H9 (cell line): ENCODE measurements at regions not wholly inside any gene's neighbourhood (a gene's known extent, or its start where the extent isn't known, plus 50 kb on each side); places are given as distances from the start of the nearest gene placed in this dataset.

Source experiments
- DNase-seq: peaks from one replicate; pipeline ENCODE4 v3.0.0-alpha.2; 2017
- H2AFZ ChIP-seq: one replicate; pipeline ENCODE4 v1.6.1; 2013; ENCODE audit warnings: mild to moderate bottlenecking, low read length, control low read depth, moderate library complexity
- H2AK5ac ChIP-seq: 2 replicates; pipeline ENCODE4 v1.6.1; 2013; ENCODE audit warnings: low read length, control low read depth, mixed read lengths; ENCODE audit not compliant: insufficient read length
- H2BK120ac ChIP-seq: one replicate; pipeline ENCODE4 v1.6.1; 2013; ENCODE audit warnings: low read depth, mild to moderate bottlenecking, low read length, control low read depth, inconsistent platforms; ENCODE audit not compliant: poor library complexity, severe bottlenecking
- H2BK12ac ChIP-seq: 2 replicates; pipeline ENCODE4 v1.6.1; 2013; ENCODE audit warnings: low read length, control low read depth, mixed read lengths, low read depth; ENCODE audit not compliant: insufficient read length
- H2BK15ac ChIP-seq: 2 replicates; pipeline ENCODE4 v1.6.1; 2013; ENCODE audit warnings: low read depth, low read length, control low read depth
- H2BK20ac ChIP-seq: one replicate; pipeline ENCODE4 v1.6.1; 2013; ENCODE audit warnings: low read depth, mild to moderate bottlenecking, low read length, control low read depth, inconsistent platforms; ENCODE audit not compliant: poor library complexity, severe bottlenecking
- H2BK5ac ChIP-seq: 2 replicates; pipeline ENCODE4 v1.6.1; 2013; ENCODE audit warnings: low read length, control low read depth, mixed read lengths; ENCODE audit not compliant: insufficient read length
- H3K14ac ChIP-seq: 2 replicates; pipeline ENCODE4 v1.6.1; 2013; ENCODE audit warnings: low read length, control low read depth; ENCODE audit not compliant: insufficient read depth
- H3K18ac ChIP-seq: 2 replicates; pipeline ENCODE4 v1.6.1; 2013; ENCODE audit warnings: low read depth, mild to moderate bottlenecking, mixed read lengths, low read length, control low read depth; ENCODE audit not compliant: insufficient read length
- H3K23ac ChIP-seq: 2 replicates; pipeline ENCODE4 v1.6.1; 2013; ENCODE audit warnings: low read length, control low read depth, mixed read lengths, low read depth; ENCODE audit not compliant: insufficient read length
- H3K23me2 ChIP-seq: 2 replicates; pipeline ENCODE4 v1.6.1; 2013; ENCODE audit warnings: low read depth, mild to moderate bottlenecking, mixed read lengths, low read length, control low read depth; ENCODE audit not compliant: insufficient read length, poor library complexity, severe bottlenecking
- H3K27ac ChIP-seq: 2 replicates; pipeline ENCODE4 v1.5.1; 2013; ENCODE audit warnings: low read length, control low read depth, mixed read lengths, low read depth; ENCODE audit not compliant: insufficient read length
- H3K27me3 ChIP-seq: 2 replicates; pipeline ENCODE4 v1.6.1; 2013; ENCODE audit warnings: low read length, control low read depth, inconsistent platforms; ENCODE audit not compliant: insufficient read depth
- H3K4ac ChIP-seq: 2 replicates; pipeline ENCODE4 v1.6.1; 2013; ENCODE audit warnings: low read depth, mild to moderate bottlenecking, control low read depth, inconsistent platforms, low read length, moderate library complexity
- H3K4me1 ChIP-seq: 2 replicates; pipeline ENCODE4 v1.6.1; 2013; ENCODE audit warnings: low read length, control low read depth, inconsistent platforms; ENCODE audit not compliant: insufficient read depth
- H3K4me2 ChIP-seq: 2 replicates; pipeline ENCODE4 v1.6.1; 2013; ENCODE audit warnings: low read length, control low read depth, mixed read lengths; ENCODE audit not compliant: insufficient read length, insufficient read depth
- H3K56ac ChIP-seq: 2 replicates; pipeline ENCODE4 v1.6.1; 2013; ENCODE audit warnings: low read depth, mild to moderate bottlenecking, mixed read lengths, low read length, control low read depth; ENCODE audit not compliant: insufficient read length
- H3K79me1 ChIP-seq: 2 replicates; pipeline ENCODE4 v1.6.1; 2013; ENCODE audit warnings: low read depth, mild to moderate bottlenecking, moderate library complexity, low read length, control low read depth, inconsistent platforms; ENCODE audit not compliant: insufficient read depth, poor library complexity, severe bottlenecking
- H3K79me2 ChIP-seq: 2 replicates; pipeline ENCODE4 v1.6.1; 2013; ENCODE audit warnings: low read length, control low read depth, inconsistent platforms; ENCODE audit not compliant: insufficient read depth
- H3K9ac ChIP-seq: 2 replicates; pipeline ENCODE4 v1.6.1; 2013; ENCODE audit warnings: low read length, control low read depth, mixed read lengths; ENCODE audit not compliant: insufficient read length; ENCODE audit errors: extremely low read depth
- H3K9me3 ChIP-seq: one replicate; pipeline ENCODE4 v1.6.1; 2013; ENCODE audit warnings: low read depth, low read length, inconsistent platforms; ENCODE audit not compliant: control insufficient read depth
- H3T11ph ChIP-seq: one replicate; pipeline ENCODE4 v1.6.1; 2013; ENCODE audit warnings: mild to moderate bottlenecking, low read length, control low read depth, inconsistent platforms
- H4K20me1 ChIP-seq: one replicate; pipeline ENCODE4 v1.6.1; 2013; ENCODE audit not compliant: control insufficient read depth, insufficient read length, insufficient read depth
- H4K5ac ChIP-seq: 2 replicates; pipeline ENCODE4 v1.6.1; 2013; ENCODE audit warnings: low read depth, mild to moderate bottlenecking, mixed read lengths, low read length, control low read depth; ENCODE audit not compliant: insufficient read length
- H4K8ac ChIP-seq: replicated peaks from 2 replicates; pipeline ENCODE4 v1.6.1; 2013; ENCODE audit warnings: low read length, control low read depth, mixed read lengths, low read depth; ENCODE audit not compliant: insufficient read length
- H4K91ac ChIP-seq: 2 replicates; pipeline ENCODE4 v1.6.1; 2013; ENCODE audit warnings: low read depth, mild to moderate bottlenecking, moderate library complexity, mixed read lengths, low read length, control low read depth; ENCODE audit not compliant: insufficient read length
- H3K27ac Mint-ChIP-seq, 3 experiments: 2 replicates in 2 of 3; 3 replicates in 1 of 3; pipeline ENCODE4 v1.8.0; 2020 to 2021; ENCODE audit warnings: mixed read lengths in 3 of 3, mild to moderate bottlenecking in 1 of 3, moderate library complexity in 1 of 3
- H3K27me3 Mint-ChIP-seq: 2 replicates; pipeline ENCODE4 v1.8.0; 2021; ENCODE audit warnings: low read depth, mild to moderate bottlenecking, moderate library complexity, mixed read lengths
- H3K36me3 Mint-ChIP-seq, 3 experiments: 2 replicates in 2 of 3; 3 replicates in 1 of 3; pipeline ENCODE4 v1.8.0; 2020 to 2021; ENCODE audit warnings: low read depth in 3 of 3, mixed read lengths in 3 of 3; ENCODE audit not compliant: insufficient read depth in 1 of 3
- H3K4me1 Mint-ChIP-seq, 2 experiments: 2 replicates each; pipeline ENCODE4 v1.8.0; 2020; ENCODE audit warnings: mixed read lengths in 2 of 2
- H3K4me3 Mint-ChIP-seq, 2 experiments: 2 replicates in 1 of 2; 3 replicates in 1 of 2; pipeline ENCODE4 v1.8.0; 2020 to 2021; ENCODE audit warnings: mild to moderate bottlenecking in 2 of 2, mixed read lengths in 2 of 2, moderate library complexity in 1 of 2
- H3K9me3 Mint-ChIP-seq, 2 experiments: 2 replicates in 1 of 2; 3 replicates in 1 of 2; pipeline ENCODE4 v1.8.0; 2020; ENCODE audit warnings: mild to moderate bottlenecking in 2 of 2, mixed read lengths in 2 of 2, moderate library complexity in 1 of 2
- CTCF ChIP-seq: fragments of 200-600 bp; sonication (generic); conservative IDR thresholded peaks from 3 replicates; pipeline ENCODE4 v1.8.0; 2021; ENCODE audit warnings: antibody characterized with exemption, mild to moderate bottlenecking
- WGBS: extraction: QIAGEN DNeasy Blood & Tissue Kit; methylation state at CpG from one replicate; pipeline ENCODE4 v1.1.7; 2013; ENCODE audit warnings: missing lambda C conversion rate, low lambda C conversion rate, mixed read lengths; ENCODE audit not compliant: insufficient read length; ENCODE audit errors: extremely low coverage; 5-methylcytosine and 5-hydroxymethylcytosine counted together

DNA sequence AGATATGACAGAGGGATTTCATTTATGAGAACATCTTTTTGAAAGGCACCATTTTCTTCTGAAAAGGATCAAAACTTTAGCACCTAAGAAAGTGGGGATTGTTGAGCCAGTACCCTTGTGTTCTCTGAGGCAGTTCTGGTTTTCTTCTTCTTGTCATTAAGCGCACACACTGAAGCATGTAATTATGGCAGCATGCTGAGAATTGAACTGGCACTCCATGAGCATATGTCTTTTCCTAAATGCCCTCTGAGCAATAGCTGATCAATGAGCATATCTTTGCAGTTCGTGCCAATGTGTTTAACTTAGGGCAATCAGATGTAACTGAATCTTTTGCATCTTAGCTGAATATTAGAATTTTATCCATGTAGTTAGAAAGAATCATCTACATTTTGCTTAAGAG, 53.9 kb upstream of the VGLL3 start:
- Histone ChIP-seq H3K56ac (no peak overlapping the region), H4K20me1 (no peaks in the 10 kb centered on the region), H2AK5ac (no peak overlapping the region), H3K9me3 (no peaks in the 10 kb centered on the region), H3K4me1 (no peaks in the 10 kb centered on the region), H3K23ac (no peak overlapping the region), H2BK5ac (no peak overlapping the region), H3K79me2 (no peaks in the 10 kb centered on the region), H4K5ac (no peak overlapping the region), H2BK12ac (no peak overlapping the region), H3K27me3 (no peaks in the 10 kb centered on the region), H3K14ac (no peak overlapping the region), H3K9ac (no peak overlapping the region), H3K79me1 (no peaks in the 10 kb centered on the region), H2BK20ac (no peak overlapping the region), H3K27ac (no peak overlapping the region), H2AFZ (no peak overlapping the region), H3K4ac (no peak overlapping the region), H3T11ph (no peak overlapping the region), H3K4me2 (no peak overlapping the region), H3K18ac (no peak overlapping the region), H2BK15ac (no peak overlapping the region), H2BK120ac (no peak overlapping the region), H4K8ac (no peak overlapping the region), H4K91ac (no peak overlapping the region), H3K23me2 (no peaks in the 10 kb centered on the region)
- no CpG with 5 or more reads among the region's 2 CpGs for WGBS
- DNase-seq: no peak
- H3K9me3 Mint-ChIP-seq: no peaks in the 10 kb centered on the region; a peak in 1 of 5 replicates
- no peak overlapping the region for H3K4me3 Mint-ChIP-seq
- H3K27me3 Mint-ChIP-seq: no peaks in the 10 kb centered on the region
- H3K27ac Mint-ChIP-seq: no peak overlapping the region
- no peaks in the 10 kb centered on the region for H3K4me1 Mint-ChIP-seq
- H3K36me3 Mint-ChIP-seq: no peaks in the 10 kb centered on the region
- TF ChIP-seq CTCF: no peak
